HL-60 (cell line): ENCODE measurements at regions not wholly inside any gene's neighbourhood (a gene's known extent, or its start where the extent isn't known, plus 50 kb on each side); places are given as distances from the start of the nearest gene placed in this dataset.

ENCODE experiments used
- DNase-seq, 2 experiments: peaks; one replicate each; pipeline ENCODE4 v3.0.0-alpha.2; 2010 to 2020; ENCODE audit warnings: low read depth in 1 of 2, low spot score in 1 of 2
- H3K27ac ChIP-seq: fragments of 250-450 bp; sonication (Bioruptor Pico); replicated peaks from 2 replicates; pipeline ENCODE4 v1.5.1; 2020; ENCODE audit warnings: mild to moderate bottlenecking, moderate library complexity
- H3K27me3 ChIP-seq: fragments of 250-450 bp; sonication (Bioruptor Pico); 2 replicates; pipeline ENCODE4 v1.5.1; 2021; ENCODE audit warnings: mild to moderate bottlenecking, moderate library complexity; ENCODE audit not compliant: insufficient read depth, poor library complexity, severe bottlenecking
- H3K4me3 ChIP-seq: replicated peaks from 2 replicates; pipeline ENCODE4 v1.5.1; 2011; ENCODE audit warnings: mild to moderate bottlenecking, control low read depth, low read length; ENCODE audit not compliant: insufficient read depth
- CTCF ChIP-seq: IDR thresholded peaks from one replicate; pipeline ENCODE4 v1.5.1; 2011; ENCODE audit warnings: low read length, control low read depth, inconsistent platforms; ENCODE audit not compliant: insufficient read depth
- GABPA ChIP-seq: IDR thresholded peaks from 2 replicates; pipeline ENCODE4 v1.6.1; 2012; ENCODE audit warnings: low read depth
- POLR2AphosphoS5 ChIP-seq: IDR thresholded peaks from 2 replicates; pipeline ENCODE4 v1.6.1; 2012; ENCODE audit warnings: low read depth
- REST ChIP-seq: IDR thresholded peaks from 2 replicates; pipeline ENCODE4 v1.6.1; 2012; ENCODE audit warnings: low read depth; ENCODE audit not compliant: insufficient replicate concordance
- SPI1 ChIP-seq: IDR thresholded peaks from 2 replicates; pipeline ENCODE4 v1.6.1; 2012; ENCODE audit warnings: low read depth, mild to moderate bottlenecking, borderline replicate concordance

- no peaks in the 10 kb centered on the region for H3K27me3 ChIP-seq
- H3K4me3 ChIP-seq = no peak overlapping the region
- no peak overlapping the region for H3K27ac ChIP-seq
- DNase-seq = no peak
- TF ChIP-seq REST = no peak
- no peak for TF ChIP-seq GABPA
- no peak for TF ChIP-seq CTCF
- no peak for TF ChIP-seq POLR2AphosphoS5
- TF ChIP-seq SPI1 = no peak
Measured at GRCh38 chr1:25040122-25040685, 110.1 kb upstream of the RUNX3 start.

- no peak for DNase-seq
- Histone ChIP-seq H3K4me3 (no peak overlapping the region), H3K27me3 (no peaks in the 10 kb centered on the region), H3K27ac (no peak overlapping the region)
- no peak for TF ChIP-seq SPI1
- TF ChIP-seq CTCF = no peak
- no peak for TF ChIP-seq REST
- no peak for TF ChIP-seq GABPA
- no peak for TF ChIP-seq POLR2AphosphoS5
Measured at GRCh38 chr1:25039229-25039628, 109.2 kb upstream of the RUNX3 start.

- no peak overlapping the region for H3K27ac ChIP-seq
- H3K27me3 ChIP-seq = no peaks in the 10 kb centered on the region
- no peak overlapping the region for H3K4me3 ChIP-seq
- TF ChIP-seq SPI1 (no peak), GABPA (no peak), CTCF (no peak), POLR2AphosphoS5 (no peak), REST (no peak)
- DNase-seq = no peak
Measured at GRCh38 chr1:25038699-25039098, 108.6 kb upstream of the RUNX3 start.
